Upper lobe of left lung (tissue), 4 donors: ENCODE measurements at regions not wholly inside any gene's neighbourhood (a gene's known extent, or its start where the extent isn't known, plus 50 kb on each side); places are given as distances from the start of the nearest gene placed in this dataset.

Experiments used
- EP300 ChIP-seq, 4 donors: sonication (generic); formaldehyde crosslinking; IDR thresholded peaks; one replicate each; pipeline ENCODE4 v1.5.1; 2017; ENCODE audit warnings: antibody characterized with exemption in 4 of 4, control low read depth in 2 of 4
- TF ChIP-seq, protein P1 (sequence below), 6 experiments: fragments of 450-650 bp in 4 of 6; fragments of 200-600 bp in 2 of 6; sonication (generic) in 2 of 6; IDR thresholded peaks; one replicate each; pipeline ENCODE4 v1.5.1; 2016 to 2019; ENCODE audit warnings: antibody characterized with exemption in 6 of 6

DNA sequence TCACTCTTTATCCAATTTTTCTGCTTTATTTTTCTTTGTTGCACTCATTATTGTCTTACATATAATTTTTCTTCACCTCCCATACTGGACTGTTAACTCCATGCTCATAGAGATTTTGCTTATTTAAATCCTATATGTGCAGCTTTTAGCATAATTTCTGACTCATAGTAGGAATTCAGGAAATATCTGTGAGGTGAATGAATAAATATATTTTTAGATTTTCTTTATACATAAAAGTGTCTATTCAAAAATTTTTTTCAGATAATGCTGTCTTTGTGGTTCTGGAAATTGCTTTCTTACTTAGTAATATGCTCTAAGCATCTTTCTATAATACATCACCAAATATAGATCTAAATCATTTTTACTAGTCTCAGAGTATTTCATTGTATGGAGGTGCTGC, 191.8 kb upstream of the SUCLG2 start:
- TF ChIP-seq, protein P1, sequence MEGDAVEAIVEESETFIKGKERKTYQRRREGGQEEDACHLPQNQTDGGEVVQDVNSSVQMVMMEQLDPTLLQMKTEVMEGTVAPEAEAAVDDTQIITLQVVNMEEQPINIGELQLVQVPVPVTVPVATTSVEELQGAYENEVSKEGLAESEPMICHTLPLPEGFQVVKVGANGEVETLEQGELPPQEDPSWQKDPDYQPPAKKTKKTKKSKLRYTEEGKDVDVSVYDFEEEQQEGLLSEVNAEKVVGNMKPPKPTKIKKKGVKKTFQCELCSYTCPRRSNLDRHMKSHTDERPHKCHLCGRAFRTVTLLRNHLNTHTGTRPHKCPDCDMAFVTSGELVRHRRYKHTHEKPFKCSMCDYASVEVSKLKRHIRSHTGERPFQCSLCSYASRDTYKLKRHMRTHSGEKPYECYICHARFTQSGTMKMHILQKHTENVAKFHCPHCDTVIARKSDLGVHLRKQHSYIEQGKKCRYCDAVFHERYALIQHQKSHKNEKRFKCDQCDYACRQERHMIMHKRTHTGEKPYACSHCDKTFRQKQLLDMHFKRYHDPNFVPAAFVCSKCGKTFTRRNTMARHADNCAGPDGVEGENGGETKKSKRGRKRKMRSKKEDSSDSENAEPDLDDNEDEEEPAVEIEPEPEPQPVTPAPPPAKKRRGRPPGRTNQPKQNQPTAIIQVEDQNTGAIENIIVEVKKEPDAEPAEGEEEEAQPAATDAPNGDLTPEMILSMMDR (IDR thresholded peaks at IDR 0.05) = no peak
- TF ChIP-seq EP300 (IDR thresholded peaks at IDR 0.05) = no peak
